HEK293 (cell line): ENCODE measurements at regions not wholly inside any gene's neighbourhood (a gene's known extent, or its start where the extent isn't known, plus 50 kb on each side); places are given as distances from the start of the nearest gene placed in this dataset.
A peak's percentile ranks its signal among the peaks of the same experiment; 100 is the strongest.

Source experiments
- CTCF ChIA-PET: fragments of 350-600 bp; formaldehyde crosslinking; extraction: SDS; loops from one replicate; lab custom pipeline; 2021; ENCODE audit warnings: antibody characterized with exemption; lab: Yijun Ruan, JAX
- POLR2A ChIA-PET: fragments of 300-600 bp; formaldehyde crosslinking; extraction: SDS; loops from one replicate; lab custom pipeline; 2020; ENCODE audit warnings: antibody characterized with exemption, inconsistent platforms; lab: Yijun Ruan, JAX
- H3K27ac ChIP-seq: fragments of 200-500 bp; sonication (Bioruptor generic); 2 replicates; pipeline ENCODE4 v1.5.1; 2014; ENCODE audit warnings: low read depth, low read length, control low read depth, inconsistent platforms; ENCODE audit errors: extremely low read depth
- H3K36me3 ChIP-seq, 2 experiments: fragments of 200-500 bp in 1 of 2; sonication (Bioruptor generic) in 1 of 2; 1 replicate in 1 of 2; 2 replicates in 1 of 2; pipeline ENCODE4 v1.5.1; 2014 to 2017; ENCODE audit warnings: inconsistent platforms in 2 of 2, low read length in 2 of 2; ENCODE audit not compliant: control insufficient read depth in 2 of 2, insufficient read depth in 1 of 2
- H3K4me1 ChIP-seq: fragments of 200-500 bp; sonication (Bioruptor generic); 2 replicates; pipeline ENCODE4 v1.5.1; 2014; ENCODE audit warnings: mild to moderate bottlenecking, low read length, inconsistent platforms; ENCODE audit not compliant: control insufficient read depth, insufficient read depth
- H3K4me3 ChIP-seq: 2 replicates; pipeline ENCODE4 v1.5.1; 2011; ENCODE audit warnings: low read depth, mild to moderate bottlenecking, control low read depth, low read length, moderate library complexity
- H3K9me3 ChIP-seq: fragments of 200-500 bp; sonication (Bioruptor generic); 2 replicates; pipeline ENCODE4 v1.5.1; 2014; ENCODE audit warnings: low read depth, low read length, inconsistent platforms; ENCODE audit not compliant: control insufficient read depth, insufficient read depth
- GLIS2 ChIP-seq: fragments of 450-650 bp; formaldehyde crosslinking; IDR thresholded peaks from 2 replicates; pipeline ENCODE4 v1.5.1; 2016; ENCODE audit warnings: missing biosample characterization, missing genetic modification characterization
- IKZF3 ChIP-seq: fragments of 450-650 bp; IDR thresholded peaks from 2 replicates; pipeline ENCODE4 v1.5.0; 2018; ENCODE audit warnings: missing biosample characterization, mild to moderate bottlenecking, missing genetic modification characterization, moderate library complexity
- OVOL3 ChIP-seq: fragments of 450-650 bp; formaldehyde crosslinking; IDR thresholded peaks from 2 replicates; pipeline ENCODE4 v1.5.1; 2016; ENCODE audit warnings: missing biosample characterization, missing genetic modification characterization
- SCRT2 ChIP-seq: fragments of 450-650 bp; formaldehyde crosslinking; IDR thresholded peaks from 2 replicates; pipeline ENCODE4 v1.5.1; 2016; ENCODE audit warnings: missing biosample characterization, missing genetic modification characterization
- SP7 ChIP-seq: fragments of 450-650 bp; formaldehyde crosslinking; IDR thresholded peaks from 2 replicates; pipeline ENCODE4 v1.5.1; 2016; ENCODE audit warnings: missing biosample characterization, missing genetic modification characterization
- YY2 ChIP-seq: fragments of 450-650 bp; formaldehyde crosslinking; IDR thresholded peaks from 2 replicates; pipeline ENCODE4 v1.5.1; 2016; ENCODE audit warnings: missing biosample characterization, missing genetic modification characterization
- ZNF146 ChIP-seq: fragments of 450-650 bp; formaldehyde crosslinking; IDR thresholded peaks from 2 replicates; pipeline ENCODE4 v1.5.1; 2016; ENCODE audit warnings: missing biosample characterization, missing genetic modification characterization
- ZNF157 ChIP-seq: fragments of 450-650 bp; formaldehyde crosslinking; IDR thresholded peaks from 2 replicates; pipeline ENCODE4 v1.5.1; 2016; ENCODE audit warnings: missing biosample characterization, missing genetic modification characterization
- ZNF2 ChIP-seq: fragments of 450-650 bp; formaldehyde crosslinking; IDR thresholded peaks from 2 replicates; pipeline ENCODE4 v1.5.1; 2016; ENCODE audit warnings: missing biosample characterization, missing genetic modification characterization
- ZNF221 ChIP-seq: fragments of 450-650 bp; formaldehyde crosslinking; IDR thresholded peaks from 2 replicates; pipeline ENCODE4 v1.5.1; 2017; ENCODE audit warnings: missing biosample characterization, missing genetic modification characterization, borderline replicate concordance
- ZNF24 ChIP-seq: fragments of 450-650 bp; formaldehyde crosslinking; IDR thresholded peaks from 2 replicates; pipeline ENCODE4 v1.5.1; 2016; ENCODE audit warnings: missing biosample characterization, missing genetic modification characterization
- ZNF274 ChIP-seq, 2 experiments: fragments of 200-500 bp in 1 of 2; fragments of 450-650 bp in 1 of 2; sonication (Bioruptor generic) in 1 of 2; formaldehyde crosslinking in 1 of 2; IDR thresholded peaks; 2 replicates each; pipeline versions ENCODE4 v1.5.1 to v1.6.1; 2014 to 2016; ENCODE audit warnings: borderline replicate concordance in 1 of 2, inconsistent platforms in 1 of 2, low read length in 1 of 2, missing biosample characterization in 1 of 2, missing genetic modification characterization in 1 of 2
- ZNF473 ChIP-seq: fragments of 450-650 bp; formaldehyde crosslinking; IDR thresholded peaks from 2 replicates; pipeline ENCODE4 v1.5.1; 2017; ENCODE audit warnings: missing biosample characterization, missing genetic modification characterization
- ZNF514 ChIP-seq: fragments of 450-650 bp; formaldehyde crosslinking; IDR thresholded peaks from 2 replicates; pipeline ENCODE4 v1.5.1; 2016; ENCODE audit warnings: missing biosample characterization, missing genetic modification characterization
- ZNF558 ChIP-seq: fragments of 450-650 bp; formaldehyde crosslinking; IDR thresholded peaks from 2 replicates; pipeline ENCODE4 v1.5.1; 2016; ENCODE audit warnings: missing biosample characterization, missing genetic modification characterization
- ZNF623 ChIP-seq: fragments of 450-650 bp; formaldehyde crosslinking; IDR thresholded peaks from 2 replicates; pipeline ENCODE4 v1.5.1; 2016; ENCODE audit warnings: missing biosample characterization, missing genetic modification characterization
- ZNF654 ChIP-seq: fragments of 450-650 bp; formaldehyde crosslinking; IDR thresholded peaks from 2 replicates; pipeline ENCODE4 v1.5.1; 2016; ENCODE audit warnings: low read depth, missing biosample characterization, missing genetic modification characterization
- ZNF707 ChIP-seq: fragments of 450-650 bp; formaldehyde crosslinking; IDR thresholded peaks from 2 replicates; pipeline ENCODE4 v1.5.1; 2016; ENCODE audit warnings: missing biosample characterization, missing genetic modification characterization
- ZNF76 ChIP-seq: fragments of 450-650 bp; formaldehyde crosslinking; IDR thresholded peaks from 2 replicates; pipeline ENCODE4; 2016; ENCODE audit warnings: low read depth, missing biosample characterization, missing genetic modification characterization, borderline replicate concordance
- ZNF776 ChIP-seq: fragments of 450-650 bp; formaldehyde crosslinking; IDR thresholded peaks from 2 replicates; pipeline ENCODE4 v1.5.0; 2017; ENCODE audit warnings: missing biosample characterization, missing genetic modification characterization, borderline replicate concordance
- ZNF777 ChIP-seq: fragments of 450-650 bp; formaldehyde crosslinking; IDR thresholded peaks from 2 replicates; pipeline ENCODE4 v1.5.1; 2017; ENCODE audit warnings: missing biosample characterization, missing genetic modification characterization, borderline replicate concordance
- ZNF785 ChIP-seq: fragments of 450-650 bp; formaldehyde crosslinking; IDR thresholded peaks from 2 replicates; pipeline ENCODE4 v1.5.1; 2016; ENCODE audit warnings: missing biosample characterization, missing genetic modification characterization
- ZNF843 ChIP-seq: fragments of 450-650 bp; formaldehyde crosslinking; IDR thresholded peaks from 2 replicates; pipeline ENCODE4 v1.5.1; 2016; ENCODE audit warnings: missing biosample characterization, missing genetic modification characterization
- ZSCAN16 ChIP-seq: fragments of 450-650 bp; formaldehyde crosslinking; IDR thresholded peaks from 2 replicates; pipeline ENCODE4 v1.5.1; 2016; ENCODE audit warnings: missing biosample characterization, missing genetic modification characterization
- TF ChIP-seq, protein P1 (sequence below): fragments of 450-650 bp; formaldehyde crosslinking; IDR thresholded peaks from 2 replicates; pipeline ENCODE4 v1.5.0; 2017; ENCODE audit warnings: missing biosample characterization, missing genetic modification characterization, borderline replicate concordance
- TF ChIP-seq, protein P2 (sequence below): fragments of 450-650 bp; formaldehyde crosslinking; IDR thresholded peaks from 2 replicates; pipeline ENCODE4 v1.5.1; 2016; ENCODE audit warnings: missing biosample characterization, missing genetic modification characterization
- TF ChIP-seq, protein P3 (sequence below): fragments of 450-650 bp; formaldehyde crosslinking; IDR thresholded peaks from 2 replicates; pipeline ENCODE4 v1.5.1; 2017; ENCODE audit warnings: missing biosample characterization, missing genetic modification characterization
- TF ChIP-seq, protein P4 (sequence below): fragments of 450-650 bp; formaldehyde crosslinking; conservative IDR thresholded peaks from 2 replicates; pipeline ENCODE4 v1.5.1; 2016; ENCODE audit warnings: low read depth, missing biosample characterization, missing genetic modification characterization

DNA sequence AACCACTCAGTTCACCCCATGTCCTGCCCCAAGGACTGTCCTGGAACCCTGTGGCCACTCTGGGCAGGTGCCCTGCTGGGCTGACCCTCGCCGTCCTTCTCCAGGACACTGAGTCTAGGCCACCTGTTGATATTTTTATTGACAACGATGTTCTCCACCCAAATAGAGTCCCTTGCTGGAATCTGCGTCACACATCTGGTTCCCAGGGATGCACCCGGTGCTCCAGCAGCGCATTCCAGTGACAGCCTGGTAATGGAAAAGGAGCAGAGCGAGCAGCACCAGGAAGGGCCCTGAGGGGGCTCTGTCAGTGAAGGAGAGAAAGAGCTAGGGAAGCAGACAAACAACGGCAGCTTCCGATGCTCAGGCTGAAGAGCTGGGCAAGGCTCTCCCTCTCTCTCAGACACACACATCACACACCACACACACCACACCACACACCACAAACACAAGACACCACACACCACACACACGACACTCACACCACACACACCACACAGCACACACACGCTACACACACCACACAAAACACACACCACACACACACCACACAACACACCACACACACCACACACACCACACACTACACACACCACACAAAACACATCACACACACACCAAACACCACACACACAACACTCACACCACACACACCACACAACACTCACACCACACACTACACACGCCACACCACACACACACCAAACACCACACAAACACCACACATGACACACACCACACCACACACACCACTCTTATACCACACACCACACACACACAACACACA lies 117.9 kb upstream of the THBS2 start:
- ChIA-PET CTCF (no interaction called here), POLR2A (no interaction called here)
- Histone ChIP-seq H3K36me3 (no peaks in the 10 kb centered on the region), H3K9me3 (no peaks in the 10 kb centered on the region), H3K4me1 (no peaks in the 10 kb centered on the region), H3K4me3 (no peak overlapping the region), H3K27ac (no peak overlapping the region)
- TF ChIP-seq ZNF843 (tag by site-specific recombination): no peak
- TF ChIP-seq ZNF623: no peak
- TF ChIP-seq OVOL3: peak; percentile 12; the same call in 1 of the 2 replicates
- TF ChIP-seq ZNF654: no peak
- TF ChIP-seq ZNF785 (tag by site-specific recombination): peak; percentile 77; the same call in 1 of the 2 replicates
- TF ChIP-seq, protein P1, sequence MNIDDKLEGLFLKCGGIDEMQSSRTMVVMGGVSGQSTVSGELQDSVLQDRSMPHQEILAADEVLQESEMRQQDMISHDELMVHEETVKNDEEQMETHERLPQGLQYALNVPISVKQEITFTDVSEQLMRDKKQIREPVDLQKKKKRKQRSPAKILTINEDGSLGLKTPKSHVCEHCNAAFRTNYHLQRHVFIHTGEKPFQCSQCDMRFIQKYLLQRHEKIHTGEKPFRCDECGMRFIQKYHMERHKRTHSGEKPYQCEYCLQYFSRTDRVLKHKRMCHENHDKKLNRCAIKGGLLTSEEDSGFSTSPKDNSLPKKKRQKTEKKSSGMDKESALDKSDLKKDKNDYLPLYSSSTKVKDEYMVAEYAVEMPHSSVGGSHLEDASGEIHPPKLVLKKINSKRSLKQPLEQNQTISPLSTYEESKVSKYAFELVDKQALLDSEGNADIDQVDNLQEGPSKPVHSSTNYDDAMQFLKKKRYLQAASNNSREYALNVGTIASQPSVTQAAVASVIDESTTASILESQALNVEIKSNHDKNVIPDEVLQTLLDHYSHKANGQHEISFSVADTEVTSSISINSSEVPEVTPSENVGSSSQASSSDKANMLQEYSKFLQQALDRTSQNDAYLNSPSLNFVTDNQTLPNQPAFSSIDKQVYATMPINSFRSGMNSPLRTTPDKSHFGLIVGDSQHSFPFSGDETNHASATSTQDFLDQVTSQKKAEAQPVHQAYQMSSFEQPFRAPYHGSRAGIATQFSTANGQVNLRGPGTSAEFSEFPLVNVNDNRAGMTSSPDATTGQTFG: peak; percentile 35; the same call in 1 of the 2 replicates
- TF ChIP-seq ZNF514 (tag by site-specific recombination): no peak
- TF ChIP-seq ZNF2 (tag by site-specific recombination): peak; percentile 77; the same call in 1 of the 2 replicates
- TF ChIP-seq ZNF777 (tag by site-specific recombination): no peak
- TF ChIP-seq, protein P2, sequence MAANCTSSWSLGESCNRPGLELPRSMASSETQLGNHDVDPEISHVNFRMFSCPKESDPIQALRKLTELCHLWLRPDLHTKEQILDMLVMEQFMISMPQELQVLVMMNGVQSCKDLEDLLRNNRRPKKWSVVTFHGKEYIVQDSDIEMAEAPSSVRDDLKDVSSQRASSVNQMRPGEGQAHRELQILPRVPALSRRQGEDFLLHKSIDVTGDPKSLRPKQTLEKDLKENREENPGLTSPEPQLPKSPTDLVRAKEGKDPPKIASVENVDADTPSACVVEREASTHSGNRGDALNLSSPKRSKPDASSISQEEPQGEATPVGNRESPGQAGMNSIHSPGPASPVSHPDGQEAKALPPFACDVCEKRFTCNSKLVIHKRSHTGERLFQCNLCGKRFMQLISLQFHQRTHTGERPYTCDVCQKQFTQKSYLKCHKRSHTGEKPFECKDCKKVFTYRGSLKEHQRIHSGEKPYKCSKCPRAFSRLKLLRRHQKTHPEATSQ (tag by site-specific recombination): no peak
- TF ChIP-seq ZNF776 (tag by site-specific recombination): no peak
- TF ChIP-seq ZNF274 (IDR thresholded peaks at IDR 0.05; ENCODE audit: low read length): no peak
- 0 out of 2 replicates have a peak, but pooled peaks have one; percentile 38 for TF ChIP-seq ZNF274 (tag by site-specific recombination; IDR thresholded peaks at IDR 0.05; ENCODE audit: borderline replicate concordance)
- TF ChIP-seq, protein P3, sequence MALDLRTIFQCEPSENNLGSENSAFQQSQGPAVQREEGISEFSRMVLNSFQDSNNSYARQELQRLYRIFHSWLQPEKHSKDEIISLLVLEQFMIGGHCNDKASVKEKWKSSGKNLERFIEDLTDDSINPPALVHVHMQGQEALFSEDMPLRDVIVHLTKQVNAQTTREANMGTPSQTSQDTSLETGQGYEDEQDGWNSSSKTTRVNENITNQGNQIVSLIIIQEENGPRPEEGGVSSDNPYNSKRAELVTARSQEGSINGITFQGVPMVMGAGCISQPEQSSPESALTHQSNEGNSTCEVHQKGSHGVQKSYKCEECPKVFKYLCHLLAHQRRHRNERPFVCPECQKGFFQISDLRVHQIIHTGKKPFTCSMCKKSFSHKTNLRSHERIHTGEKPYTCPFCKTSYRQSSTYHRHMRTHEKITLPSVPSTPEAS: peak; percentile 24
- TF ChIP-seq ZNF707: peak; percentile 23; the same call in 1 of the 2 replicates
- no peak for TF ChIP-seq ZNF221 (tag by site-specific recombination)
- 0 out of 2 replicates have a peak, but pooled peaks have one; percentile 44 for TF ChIP-seq ZNF76 (tag by site-specific recombination)
- no peak for TF ChIP-seq ZNF157 (tag by site-specific recombination)
- TF ChIP-seq ZNF473 (tag by site-specific recombination): 0 out of 2 replicates have a peak, but pooled peaks have one; percentile 39
- TF ChIP-seq ZNF558: no peak
- TF ChIP-seq YY2 (tag by site-specific recombination): no peak
- peak; percentile 47; the same call in 1 of the 2 replicates for TF ChIP-seq ZNF146
- TF ChIP-seq SP7 (tag by site-specific recombination): no peak
- TF ChIP-seq SCRT2 (tag by site-specific recombination): peak; percentile 86
- no peak for TF ChIP-seq ZNF24 (tag by site-specific recombination)
- TF ChIP-seq GLIS2 (tag by site-specific recombination): 0 out of 2 replicates have a peak, but pooled peaks have one; percentile 13
- TF ChIP-seq IKZF3 (tag by site-specific recombination): no peak
- TF ChIP-seq, protein P4, sequence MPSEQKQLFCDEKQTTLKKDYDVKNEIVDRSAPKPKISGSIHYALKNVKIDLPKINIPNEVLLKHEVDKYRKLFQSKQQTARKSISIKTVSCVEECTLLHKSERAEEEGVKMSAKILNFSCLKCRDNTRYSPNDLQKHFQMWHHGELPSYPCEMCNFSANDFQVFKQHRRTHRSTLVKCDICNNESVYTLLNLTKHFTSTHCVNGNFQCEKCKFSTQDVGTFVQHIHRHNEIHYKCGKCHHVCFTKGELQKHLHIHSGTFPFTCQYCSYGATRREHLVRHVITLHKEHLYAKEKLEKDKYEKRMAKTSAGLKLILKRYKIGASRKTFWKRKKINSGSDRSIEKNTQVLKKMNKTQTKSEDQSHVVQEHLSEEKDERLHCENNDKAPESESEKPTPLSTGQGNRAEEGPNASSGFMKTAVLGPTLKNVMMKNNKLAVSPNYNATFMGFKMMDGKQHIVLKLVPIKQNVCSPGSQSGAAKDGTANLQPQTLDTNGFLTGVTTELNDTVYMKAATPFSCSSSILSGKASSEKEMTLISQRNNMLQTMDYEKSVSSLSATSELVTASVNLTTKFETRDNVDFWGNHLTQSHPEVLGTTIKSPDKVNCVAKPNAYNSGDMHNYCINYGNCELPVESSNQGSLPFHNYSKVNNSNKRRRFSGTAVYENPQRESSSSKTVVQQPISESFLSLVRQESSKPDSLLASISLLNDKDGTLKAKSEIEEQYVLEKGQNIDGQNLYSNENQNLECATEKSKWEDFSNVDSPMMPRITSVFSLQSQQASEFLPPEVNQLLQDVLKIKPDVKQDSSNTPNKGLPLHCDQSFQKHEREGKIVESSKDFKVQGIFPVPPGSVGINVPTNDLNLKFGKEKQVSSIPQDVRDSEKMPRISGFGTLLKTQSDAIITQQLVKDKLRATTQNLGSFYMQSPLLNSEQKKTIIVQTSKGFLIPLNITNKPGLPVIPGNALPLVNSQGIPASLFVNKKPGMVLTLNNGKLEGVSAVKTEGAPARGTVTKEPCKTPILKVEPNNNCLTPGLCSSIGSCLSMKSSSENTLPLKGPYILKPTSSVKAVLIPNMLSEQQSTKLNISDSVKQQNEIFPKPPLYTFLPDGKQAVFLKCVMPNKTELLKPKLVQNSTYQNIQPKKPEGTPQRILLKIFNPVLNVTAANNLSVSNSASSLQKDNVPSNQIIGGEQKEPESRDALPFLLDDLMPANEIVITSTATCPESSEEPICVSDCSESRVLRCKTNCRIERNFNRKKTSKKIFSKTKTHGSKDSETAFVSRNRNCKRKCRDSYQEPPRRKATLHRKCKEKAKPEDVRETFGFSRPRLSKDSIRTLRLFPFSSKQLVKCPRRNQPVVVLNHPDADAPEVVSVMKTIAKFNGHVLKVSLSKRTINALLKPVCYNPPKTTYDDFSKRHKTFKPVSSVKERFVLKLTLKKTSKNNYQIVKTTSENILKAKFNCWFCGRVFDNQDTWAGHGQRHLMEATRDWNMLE (tag by site-specific recombination): no peak
- TF ChIP-seq ZSCAN16 (tag by site-specific recombination): no peak
